HG03103 (cell line): ENCODE measurements at regions not wholly inside any gene's neighbourhood (a gene's known extent, or its start where the extent isn't known, plus 50 kb on each side); places are given as distances from the start of the nearest gene placed in this dataset.

ENCODE experiments used
- ATAC-seq: cut with Tn5 transposase; IDR thresholded peaks from one replicate; pipeline ENCODE4 v1.9.1; 2021; ENCODE audit warnings: low read depth; ENCODE audit not compliant: unreplicated experiment

DNA sequence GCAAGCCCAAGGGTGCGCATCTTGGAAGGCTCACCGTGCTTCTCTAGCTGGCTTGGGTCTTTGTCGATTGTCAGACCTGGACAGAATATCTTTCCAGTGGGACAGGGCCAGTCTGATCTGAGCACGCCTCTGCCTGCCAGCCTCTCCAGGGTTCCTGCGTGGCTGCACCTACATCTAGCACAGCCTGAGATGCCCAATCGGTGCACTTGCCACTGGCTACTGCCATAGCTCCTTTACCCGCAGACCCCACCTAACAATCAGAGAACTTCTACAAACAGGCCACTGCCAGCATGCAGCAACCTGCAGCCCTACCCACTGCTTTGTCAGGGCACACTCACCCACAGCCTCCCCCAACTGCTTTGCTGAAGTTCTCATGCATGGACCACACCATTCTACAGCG, 56.7 kb upstream of the PHACTR3 start:
- ATAC-seq, result no peak
